GM18502 (cell line): ENCODE measurements at regions not wholly inside any gene's neighbourhood (a gene's known extent, or its start where the extent isn't known, plus 50 kb on each side); places are given as distances from the start of the nearest gene placed in this dataset.

Experiments
- ATAC-seq: cut with Tn5 transposase; IDR thresholded peaks from one replicate; pipeline ENCODE4 v1.9.1; 2021; ENCODE audit warnings: mild to moderate bottlenecking; ENCODE audit not compliant: unreplicated experiment, poor library complexity

GRCh38 chr2:12178289-12179080, 432.1 kb downstream of the LPIN1 start:
- ATAC-seq: no peak

- no peak for ATAC-seq
These were observed 433.6 kb downstream of the LPIN1 start for GRCh38 chr2:12180031-12180430.

- no peak for ATAC-seq
These were observed 436.7 kb downstream of the LPIN1 start for GRCh38 chr2:12183032-12183645.

GRCh38 chr2:12192762-12193161, 446.3 kb downstream of the LPIN1 start:
- no peak for ATAC-seq

GRCh38 chr2:12194968-12195367, 448.5 kb downstream of the LPIN1 start:
- no peak for ATAC-seq

- no peak for ATAC-seq
These were observed 450.1 kb downstream of the LPIN1 start for GRCh38 chr2:12196495-12196894.

GRCh38 chr2:12197133-12197532, 450.7 kb downstream of the LPIN1 start:
- no peak for ATAC-seq

GRCh38 chr2:12199491-12200211, 453.2 kb downstream of the LPIN1 start:
- ATAC-seq: no peak

- no peak for ATAC-seq
These were observed 454.9 kb downstream of the LPIN1 start for GRCh38 chr2:12201369-12201768.

GRCh38 chr2:12202313-12203075, 456.1 kb downstream of the LPIN1 start:
- no peak for ATAC-seq

GRCh38 chr2:12203528-12203927, 457.1 kb downstream of the LPIN1 start:
- no peak for ATAC-seq

GRCh38 chr2:12205086-12205485, 458.7 kb downstream of the LPIN1 start:
- no peak for ATAC-seq

GRCh38 chr2:12207491-12207890, 461.1 kb downstream of the LPIN1 start:
- no peak for ATAC-seq

GRCh38 chr2:12210016-12210933, 463.8 kb downstream of the LPIN1 start:
- ATAC-seq: no peak

GRCh38 chr2:12211326-12212175, 465.1 kb downstream of the LPIN1 start:
- ATAC-seq: no peak

GRCh38 chr2:12212841-12213597, 466.6 kb downstream of the LPIN1 start:
- ATAC-seq: no peak

- ATAC-seq: no peak
These were observed 470.7 kb downstream of the LPIN1 start for GRCh38 chr2:12217175-12217574.

GRCh38 chr2:12219761-12220160, 473.3 kb downstream of the LPIN1 start:
- no peak for ATAC-seq
